ENCODE measurements at regions not wholly inside any gene's neighbourhood (a gene's known extent, or its start where the extent isn't known, plus 50 kb on each side); places are given as distances from the start of the nearest gene placed in this dataset.

DNA sequence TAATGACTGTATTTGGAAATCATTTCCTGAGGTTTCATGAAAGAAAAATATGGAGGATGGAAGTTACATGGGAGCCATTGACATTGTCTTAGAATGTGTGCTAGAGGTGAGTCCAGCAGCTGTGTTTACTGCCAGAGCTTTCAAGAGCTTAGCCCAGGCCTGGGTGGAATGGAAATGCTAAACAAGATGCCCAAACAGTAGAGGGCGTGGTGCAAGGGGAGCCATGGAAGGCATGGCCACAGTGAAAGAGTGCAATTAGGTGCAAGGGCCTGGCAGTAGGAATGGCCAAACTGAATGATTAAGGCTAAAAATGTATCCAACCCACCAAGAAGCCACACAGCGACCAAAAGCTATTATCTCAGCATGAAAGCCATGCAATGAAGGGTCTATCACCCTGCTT, 257.7 kb upstream of the NR2F2 start:
- TF ChIP-seq, protein P1, sequence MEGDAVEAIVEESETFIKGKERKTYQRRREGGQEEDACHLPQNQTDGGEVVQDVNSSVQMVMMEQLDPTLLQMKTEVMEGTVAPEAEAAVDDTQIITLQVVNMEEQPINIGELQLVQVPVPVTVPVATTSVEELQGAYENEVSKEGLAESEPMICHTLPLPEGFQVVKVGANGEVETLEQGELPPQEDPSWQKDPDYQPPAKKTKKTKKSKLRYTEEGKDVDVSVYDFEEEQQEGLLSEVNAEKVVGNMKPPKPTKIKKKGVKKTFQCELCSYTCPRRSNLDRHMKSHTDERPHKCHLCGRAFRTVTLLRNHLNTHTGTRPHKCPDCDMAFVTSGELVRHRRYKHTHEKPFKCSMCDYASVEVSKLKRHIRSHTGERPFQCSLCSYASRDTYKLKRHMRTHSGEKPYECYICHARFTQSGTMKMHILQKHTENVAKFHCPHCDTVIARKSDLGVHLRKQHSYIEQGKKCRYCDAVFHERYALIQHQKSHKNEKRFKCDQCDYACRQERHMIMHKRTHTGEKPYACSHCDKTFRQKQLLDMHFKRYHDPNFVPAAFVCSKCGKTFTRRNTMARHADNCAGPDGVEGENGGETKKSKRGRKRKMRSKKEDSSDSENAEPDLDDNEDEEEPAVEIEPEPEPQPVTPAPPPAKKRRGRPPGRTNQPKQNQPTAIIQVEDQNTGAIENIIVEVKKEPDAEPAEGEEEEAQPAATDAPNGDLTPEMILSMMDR (IDR thresholded peaks at IDR 0.05; ENCODE audit: low read length): no peak
- no peak for TF ChIP-seq EZH2 (IDR thresholded peaks at IDR 0.05; ENCODE audit: borderline replicate concordance, low read length)
